PC-9 (cell line): ENCODE measurements at regions not wholly inside any gene's neighbourhood (a gene's known extent, or its start where the extent isn't known, plus 50 kb on each side); places are given as distances from the start of the nearest gene placed in this dataset.

Experiments
- BruUV-seq: library from RNA; stranded (reverse); fragments of 400-500 nt; replicated peaks from 2 replicates; lab custom pipeline; 2021; lab: Mats Ljungman, UMichigan
- CTCF ChIA-PET: fragments of 300-600 bp; sonication (Branson Sonifier 250); formaldehyde crosslinking; loops from one replicate; lab custom pipeline; 2022; ENCODE audit warnings: antibody characterized with exemption; lab: Charles Lee
- POLR2A ChIA-PET: fragments of 300-600 bp; sonication (Branson Sonifier 250); formaldehyde crosslinking; loops from one replicate; lab custom pipeline; 2022; ENCODE audit warnings: antibody characterized with exemption; ENCODE audit not compliant: unreplicated experiment; lab: Charles Lee
- DNase-seq, 2 experiments: peaks; one replicate each; pipeline versions ENCODE4 v3.0.0 to v3.0.0-alpha.2; 2015 to 2022; ENCODE audit warnings: mixed read lengths in 1 of 2
- H2AFZ ChIP-seq: fragments of 200-600 bp; sonication (generic); 2 replicates; pipeline ENCODE4 v1.8.1; 2017; ENCODE audit warnings: antibody characterized with exemption
- H3F3A ChIP-seq: fragments of 200-600 bp; sonication (generic); 2 replicates; pipeline ENCODE4 v1.8.1; 2017; ENCODE audit warnings: antibody characterized with exemption, mild to moderate bottlenecking, low read depth; ENCODE audit not compliant: insufficient read depth
- H3K27ac ChIP-seq: fragments of 200-600 bp; sonication (generic); 2 replicates; pipeline ENCODE4 v1.6.1; 2016; ENCODE audit warnings: mixed run types
- H3K27me3 ChIP-seq: fragments of 200-600 bp; sonication (generic); 2 replicates; pipeline ENCODE4 v1.6.1; 2016; ENCODE audit warnings: low read depth, mixed run types; ENCODE audit not compliant: insufficient read depth
- H3K36me3 ChIP-seq: fragments of 200-600 bp; sonication (generic); 2 replicates; pipeline ENCODE4 v1.6.1; 2016; ENCODE audit warnings: low read depth, mixed run types
- H3K4me1 ChIP-seq: fragments of 200-600 bp; sonication (generic); replicated peaks from 2 replicates; pipeline ENCODE4 v1.6.1; 2016; ENCODE audit warnings: mixed run types; ENCODE audit not compliant: insufficient read depth
- H3K4me2 ChIP-seq: fragments of 200-600 bp; sonication (generic); 2 replicates; pipeline ENCODE4 v1.6.1; 2017; ENCODE audit warnings: mixed run types
- H3K4me3 ChIP-seq: fragments of 200-600 bp; sonication (generic); 2 replicates; pipeline ENCODE4 v1.6.1; 2016; ENCODE audit warnings: mixed run types
- H3K79me2 ChIP-seq: fragments of 200-600 bp; sonication (generic); 2 replicates; pipeline ENCODE4 v1.6.1; 2017; ENCODE audit warnings: low read depth, mixed run types
- H3K9me2 ChIP-seq: fragments of 200-600 bp; sonication (generic); 2 replicates; pipeline ENCODE4 v1.8.1; 2017; ENCODE audit warnings: mild to moderate bottlenecking; ENCODE audit not compliant: insufficient read depth
- H3K9me3 ChIP-seq: fragments of 200-600 bp; sonication (generic); 2 replicates; pipeline ENCODE4 v1.8.1; 2016; ENCODE audit warnings: low read depth; ENCODE audit not compliant: insufficient read depth
- H4K20me1 ChIP-seq: fragments of 200-600 bp; sonication (generic); 2 replicates; pipeline ENCODE4 v1.8.1; 2017; ENCODE audit not compliant: insufficient read depth
- EZH2 ChIP-seq: fragments of 200-600 bp; sonication (generic); IDR thresholded peaks from 2 replicates; pipeline ENCODE4 v1.8.0; 2017; ENCODE audit warnings: antibody characterized with exemption, low read depth
- intact Hi-C: fragments of 100-400 bp; cut with micrococcal nuclease; formaldehyde crosslinking; loops from one replicate; pipeline ENCODE4 v1.10.0; 2022; ENCODE audit not compliant: unreplicated experiment
- TF ChIP-seq, protein P1 (sequence below): fragments of 200-600 bp; sonication (generic); conservative IDR thresholded peaks from 2 replicates; pipeline ENCODE4 v1.6.1; 2017; ENCODE audit warnings: mixed run types, antibody characterized with exemption, mild to moderate bottlenecking, moderate library complexity

GRCh38 chr5:133868946-133869518 lies 99.4 kb downstream of the C5orf15 start:
- Histone ChIP-seq H3K27me3 (no peaks in the 10 kb centered on the region), H2AFZ (no peak overlapping the region), H3K36me3 (no peaks in the 10 kb centered on the region), H3K27ac (no peak overlapping the region), H3K4me1 (peaks cover 14% of the 10 kb centered on the region), H3F3A (peaks cover 3% of the 10 kb centered on the region; the same call in 1 of the 2 replicates), H4K20me1 (no peaks in the 10 kb centered on the region), H3K9me3 (peaks cover 9% of the 10 kb centered on the region), H3K4me2 (no peak overlapping the region), H3K79me2 (no peaks in the 10 kb centered on the region), H3K9me2 (no peaks in the 10 kb centered on the region), H3K4me3 (no peak overlapping the region)
- intact Hi-C loops: loop anchor here (2.0 kb wide), 1 partner anchor 316 kb away; no protein-coding TSS in a partner anchor
- no TSS peak for BruUV-seq
- CTCF ChIA-PET: interaction anchor here (0.6 kb wide), 2 partner anchors 379 to 553 kb away, joined by 3 read pairs; no protein-coding TSS in a partner anchor
- peak in 1 of 2 experiments; percentile 50 for DNase-seq
- TF ChIP-seq, protein P1, sequence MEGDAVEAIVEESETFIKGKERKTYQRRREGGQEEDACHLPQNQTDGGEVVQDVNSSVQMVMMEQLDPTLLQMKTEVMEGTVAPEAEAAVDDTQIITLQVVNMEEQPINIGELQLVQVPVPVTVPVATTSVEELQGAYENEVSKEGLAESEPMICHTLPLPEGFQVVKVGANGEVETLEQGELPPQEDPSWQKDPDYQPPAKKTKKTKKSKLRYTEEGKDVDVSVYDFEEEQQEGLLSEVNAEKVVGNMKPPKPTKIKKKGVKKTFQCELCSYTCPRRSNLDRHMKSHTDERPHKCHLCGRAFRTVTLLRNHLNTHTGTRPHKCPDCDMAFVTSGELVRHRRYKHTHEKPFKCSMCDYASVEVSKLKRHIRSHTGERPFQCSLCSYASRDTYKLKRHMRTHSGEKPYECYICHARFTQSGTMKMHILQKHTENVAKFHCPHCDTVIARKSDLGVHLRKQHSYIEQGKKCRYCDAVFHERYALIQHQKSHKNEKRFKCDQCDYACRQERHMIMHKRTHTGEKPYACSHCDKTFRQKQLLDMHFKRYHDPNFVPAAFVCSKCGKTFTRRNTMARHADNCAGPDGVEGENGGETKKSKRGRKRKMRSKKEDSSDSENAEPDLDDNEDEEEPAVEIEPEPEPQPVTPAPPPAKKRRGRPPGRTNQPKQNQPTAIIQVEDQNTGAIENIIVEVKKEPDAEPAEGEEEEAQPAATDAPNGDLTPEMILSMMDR: peak; percentile 42
- TF ChIP-seq EZH2: no peak
- POLR2A ChIA-PET: no interaction called here

- H2AFZ ChIP-seq: no peak overlapping the region
- H3K4me1 ChIP-seq: peaks cover 12% of the 10 kb centered on the region
- no peaks in the 10 kb centered on the region for H3K9me2 ChIP-seq
- TF ChIP-seq, protein P1: no peak
- TF ChIP-seq EZH2: no peak
- BruUV-seq: no TSS peak
- H4K20me1 ChIP-seq: no peaks in the 10 kb centered on the region
- no peaks in the 10 kb centered on the region; the same call in 1 of the 2 replicates for H3F3A ChIP-seq
- intact Hi-C loops: loop anchor here (2.0 kb wide), 1 partner anchor 315 kb away; no protein-coding TSS in a partner anchor
- no peaks in the 10 kb centered on the region for H3K36me3 ChIP-seq
- H3K27ac ChIP-seq: no peak overlapping the region
- no peak for DNase-seq
- no peaks in the 10 kb centered on the region for H3K79me2 ChIP-seq
- no peak overlapping the region for H3K4me2 ChIP-seq
- CTCF ChIA-PET: no interaction called here
- no peak overlapping the region for H3K4me3 ChIP-seq
- H3K9me3 ChIP-seq: peaks cover 3% of the 10 kb centered on the region
- POLR2A ChIA-PET: no interaction called here
- no peaks in the 10 kb centered on the region for H3K27me3 ChIP-seq
Measured at GRCh38 chr5:133867851-133868545, 100.4 kb downstream of the C5orf15 start.

DNA sequence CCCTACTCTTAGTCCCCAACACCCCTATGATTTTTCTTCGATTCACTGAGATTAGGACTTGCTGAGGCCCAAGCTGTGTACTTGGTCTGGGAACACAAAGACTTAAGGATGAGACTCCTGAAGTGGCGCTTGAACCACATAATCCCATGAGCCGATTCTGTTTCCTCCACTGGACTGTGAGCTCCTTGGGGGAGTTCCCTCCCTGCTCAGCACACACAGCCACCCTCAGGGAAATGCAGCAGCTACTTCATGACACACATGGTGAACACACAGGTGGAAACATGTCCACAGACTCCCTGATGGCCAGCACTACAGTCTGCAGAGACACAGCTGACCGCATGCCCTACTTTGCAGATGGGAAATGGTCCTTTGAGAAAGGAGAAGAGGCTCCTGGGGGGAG lies 101.1 kb downstream of the C5orf15 start:
- DNase-seq: no peak
- H3K79me2 ChIP-seq: no peaks in the 10 kb centered on the region
- POLR2A ChIA-PET: no interaction called here
- no peaks in the 10 kb centered on the region; the same call in 1 of the 2 replicates for H3F3A ChIP-seq
- no peak overlapping the region for H3K27ac ChIP-seq
- no peak overlapping the region for H3K4me2 ChIP-seq
- no peak overlapping the region for H2AFZ ChIP-seq
- H3K9me3 ChIP-seq: peaks cover 3% of the 10 kb centered on the region
- peaks cover 12% of the 10 kb centered on the region for H3K4me1 ChIP-seq
- no peaks in the 10 kb centered on the region for H3K9me2 ChIP-seq
- intact Hi-C loops: no loop called here
- H3K4me3 ChIP-seq: no peak overlapping the region
- H3K36me3 ChIP-seq: no peaks in the 10 kb centered on the region
- no TSS peak for BruUV-seq
- H3K27me3 ChIP-seq: no peaks in the 10 kb centered on the region
- TF ChIP-seq, protein P1: no peak
- TF ChIP-seq EZH2: no peak
- no peaks in the 10 kb centered on the region for H4K20me1 ChIP-seq
- CTCF ChIA-PET: no interaction called here
